GM23338 (cell line): ENCODE measurements at regions not wholly inside any gene's neighbourhood (a gene's known extent, or its start where the extent isn't known, plus 50 kb on each side); places are given as distances from the start of the nearest gene placed in this dataset.

Source experiments
- ATAC-seq: fragments of 200-7000 bp; cut with Tn5 transposase; 3 replicates; pipeline ENCODE4 v1.9.1; 2020
- DNase-seq: peaks from one replicate; pipeline ENCODE4 v3.0.0-alpha.2; 2015; ENCODE audit warnings: low spot score
- H2AFZ ChIP-seq: fragments of 200-600 bp; sonication (generic); 2 replicates; pipeline ENCODE4 v1.8.0; 2016; ENCODE audit warnings: antibody characterized with exemption, mild to moderate bottlenecking, moderate library complexity
- H3F3A ChIP-seq: fragments of 200-600 bp; sonication (generic); replicated peaks from 2 replicates; pipeline ENCODE4 v1.8.0; 2017; ENCODE audit warnings: antibody characterized with exemption, mixed run types, low read depth
- H3K27ac ChIP-seq: fragments of 200-600 bp; sonication (generic); 2 replicates; pipeline ENCODE4 v1.6.1; 2016; ENCODE audit warnings: low read depth
- H3K27me3 ChIP-seq: fragments of 200-600 bp; sonication (generic); 2 replicates; pipeline ENCODE4 v1.8.0; 2016; ENCODE audit warnings: mild to moderate bottlenecking, mixed run types, moderate library complexity; ENCODE audit not compliant: insufficient read depth
- H3K36me3 ChIP-seq: fragments of 200-600 bp; sonication (generic); 2 replicates; pipeline ENCODE4 v1.8.0; 2016; ENCODE audit warnings: mild to moderate bottlenecking; ENCODE audit not compliant: insufficient read depth
- H3K4me1 ChIP-seq: fragments of 200-600 bp; sonication (generic); 2 replicates; pipeline ENCODE4 v1.8.0; 2016; ENCODE audit warnings: mild to moderate bottlenecking, moderate library complexity; ENCODE audit not compliant: insufficient read depth
- H3K4me2 ChIP-seq: fragments of 200-600 bp; sonication (generic); 2 replicates; pipeline ENCODE4 v1.7.1; 2017; ENCODE audit warnings: mixed run types
- H3K4me3 ChIP-seq: fragments of 200-600 bp; sonication (generic); 2 replicates; pipeline ENCODE4 v1.6.1; 2016; ENCODE audit warnings: mixed run types
- H3K79me2 ChIP-seq: fragments of 200-600 bp; sonication (generic); replicated peaks from 2 replicates; pipeline ENCODE4 v1.8.0; 2017; ENCODE audit warnings: mild to moderate bottlenecking; ENCODE audit not compliant: insufficient read depth
- H3K9me2 ChIP-seq: fragments of 200-600 bp; sonication (generic); 2 replicates; pipeline ENCODE4 v1.8.0; 2017; ENCODE audit not compliant: insufficient read depth
- H4K20me1 ChIP-seq: fragments of 200-600 bp; sonication (generic); replicated peaks from 2 replicates; pipeline ENCODE4 v1.8.0; 2017; ENCODE audit warnings: mild to moderate bottlenecking; ENCODE audit not compliant: insufficient read depth
- H3K27ac Mint-ChIP-seq: 2 replicates; pipeline ENCODE4 v1.8.0; 2020; ENCODE audit warnings: inconsistent platforms, mild to moderate bottlenecking, moderate library complexity, mixed read lengths
- H3K27me3 Mint-ChIP-seq: 3 replicates; pipeline ENCODE4 v1.8.0; 2022; ENCODE audit warnings: low read depth, mild to moderate bottlenecking, moderate library complexity, mixed read lengths, inconsistent platforms; ENCODE audit not compliant: insufficient read depth, poor library complexity
- H3K36me3 Mint-ChIP-seq: 3 replicates; pipeline ENCODE4 v1.8.0; 2021; ENCODE audit warnings: low read depth, mild to moderate bottlenecking, inconsistent platforms, moderate library complexity, mixed read lengths
- H3K4me1 Mint-ChIP-seq: 3 replicates; pipeline ENCODE4 v1.8.0; 2020; ENCODE audit warnings: mild to moderate bottlenecking, inconsistent platforms, mixed read lengths
- H3K4me3 Mint-ChIP-seq: 3 replicates; pipeline ENCODE4 v1.8.0; 2021; ENCODE audit warnings: moderate library complexity, mild to moderate bottlenecking, inconsistent platforms, mixed read lengths
- H3K9me3 Mint-ChIP-seq: 3 replicates; pipeline ENCODE4 v1.8.0; 2020; ENCODE audit warnings: moderate library complexity, mild to moderate bottlenecking, inconsistent platforms, mixed read lengths
- EZH2 ChIP-seq: fragments of 200-600 bp; sonication (generic); IDR thresholded peaks from one replicate; pipeline ENCODE4 v1.8.0; 2017; ENCODE audit warnings: antibody characterized with exemption, mild to moderate bottlenecking, low read depth; ENCODE audit not compliant: unreplicated experiment
- EZH2phosphoT487 ChIP-seq: fragments of 200-600 bp; sonication (generic); IDR thresholded peaks from one replicate; pipeline ENCODE4 v1.8.1; 2018; ENCODE audit warnings: antibody characterized with exemption; ENCODE audit not compliant: unreplicated experiment
- NANOG ChIP-seq: IDR thresholded peaks from 2 replicates; pipeline ENCODE4 v1.6.1; 2016; ENCODE audit warnings: antibody characterized with exemption, borderline replicate concordance
- POLR2AphosphoS5 ChIP-seq: IDR thresholded peaks from 2 replicates; pipeline ENCODE4 v1.6.1; 2016; ENCODE audit warnings: antibody characterized with exemption, low read depth
- ZNF114 ChIP-seq: fragments of 250-450 bp; sonication (Bioruptor Pico); IDR thresholded peaks from 2 replicates; pipeline ENCODE4 v1.5.0; 2020; ENCODE audit warnings: mild to moderate bottlenecking, moderate library complexity
- ZNF331 ChIP-seq: fragments of 250-450 bp; sonication (Bioruptor Pico); IDR thresholded peaks from 2 replicates; pipeline ENCODE4 v1.5.0; 2020; ENCODE audit warnings: low read depth, mild to moderate bottlenecking, moderate library complexity
- TF ChIP-seq, protein P1 (sequence below): IDR thresholded peaks from one replicate; pipeline ENCODE4 v1.6.1; 2018; ENCODE audit warnings: antibody characterized with exemption; ENCODE audit not compliant: unreplicated experiment
- TF ChIP-seq, protein P2 (sequence below): fragments of 250-450 bp; sonication (Bioruptor Pico); IDR thresholded peaks from 2 replicates; pipeline ENCODE4 v1.5.0; 2020; ENCODE audit warnings: mild to moderate bottlenecking, moderate library complexity
- TF ChIP-seq, protein P3 (sequence below), 2 experiments: fragments of 200-600 bp in 1 of 2; sonication (generic) in 1 of 2; conservative IDR thresholded peaks; 2 replicates each; pipeline versions ENCODE4 v1.5.1 to v1.6.1; 2016 to 2017; ENCODE audit warnings: antibody characterized with exemption in 2 of 2, low read depth in 2 of 2, mild to moderate bottlenecking in 2 of 2, moderate library complexity in 1 of 2

DNA sequence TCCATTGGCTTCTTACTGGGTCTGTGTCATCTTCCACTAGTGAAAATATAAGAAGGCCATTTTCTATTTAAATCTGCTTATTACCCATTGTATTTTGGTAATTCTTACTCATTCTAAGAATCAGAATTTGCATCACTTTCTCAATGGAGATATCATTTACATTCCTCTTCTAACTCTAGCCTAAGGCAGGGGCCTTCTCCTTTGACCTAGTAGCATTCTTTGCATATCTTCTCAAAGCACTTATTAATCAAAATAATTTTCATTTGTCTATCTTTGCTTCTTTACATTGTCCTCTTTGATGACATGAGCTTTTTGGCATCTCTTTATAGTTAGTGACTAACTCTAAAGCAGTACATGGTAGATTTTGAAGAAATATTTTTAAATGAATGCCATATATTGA lies 400.9 kb upstream of the SEMA3D start (continued):
- TF ChIP-seq, protein P1, sequence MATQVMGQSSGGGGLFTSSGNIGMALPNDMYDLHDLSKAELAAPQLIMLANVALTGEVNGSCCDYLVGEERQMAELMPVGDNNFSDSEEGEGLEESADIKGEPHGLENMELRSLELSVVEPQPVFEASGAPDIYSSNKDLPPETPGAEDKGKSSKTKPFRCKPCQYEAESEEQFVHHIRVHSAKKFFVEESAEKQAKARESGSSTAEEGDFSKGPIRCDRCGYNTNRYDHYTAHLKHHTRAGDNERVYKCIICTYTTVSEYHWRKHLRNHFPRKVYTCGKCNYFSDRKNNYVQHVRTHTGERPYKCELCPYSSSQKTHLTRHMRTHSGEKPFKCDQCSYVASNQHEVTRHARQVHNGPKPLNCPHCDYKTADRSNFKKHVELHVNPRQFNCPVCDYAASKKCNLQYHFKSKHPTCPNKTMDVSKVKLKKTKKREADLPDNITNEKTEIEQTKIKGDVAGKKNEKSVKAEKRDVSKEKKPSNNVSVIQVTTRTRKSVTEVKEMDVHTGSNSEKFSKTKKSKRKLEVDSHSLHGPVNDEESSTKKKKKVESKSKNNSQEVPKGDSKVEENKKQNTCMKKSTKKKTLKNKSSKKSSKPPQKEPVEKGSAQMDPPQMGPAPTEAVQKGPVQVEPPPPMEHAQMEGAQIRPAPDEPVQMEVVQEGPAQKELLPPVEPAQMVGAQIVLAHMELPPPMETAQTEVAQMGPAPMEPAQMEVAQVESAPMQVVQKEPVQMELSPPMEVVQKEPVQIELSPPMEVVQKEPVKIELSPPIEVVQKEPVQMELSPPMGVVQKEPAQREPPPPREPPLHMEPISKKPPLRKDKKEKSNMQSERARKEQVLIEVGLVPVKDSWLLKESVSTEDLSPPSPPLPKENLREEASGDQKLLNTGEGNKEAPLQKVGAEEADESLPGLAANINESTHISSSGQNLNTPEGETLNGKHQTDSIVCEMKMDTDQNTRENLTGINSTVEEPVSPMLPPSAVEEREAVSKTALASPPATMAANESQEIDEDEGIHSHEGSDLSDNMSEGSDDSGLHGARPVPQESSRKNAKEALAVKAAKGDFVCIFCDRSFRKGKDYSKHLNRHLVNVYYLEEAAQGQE: no peak

DNA sequence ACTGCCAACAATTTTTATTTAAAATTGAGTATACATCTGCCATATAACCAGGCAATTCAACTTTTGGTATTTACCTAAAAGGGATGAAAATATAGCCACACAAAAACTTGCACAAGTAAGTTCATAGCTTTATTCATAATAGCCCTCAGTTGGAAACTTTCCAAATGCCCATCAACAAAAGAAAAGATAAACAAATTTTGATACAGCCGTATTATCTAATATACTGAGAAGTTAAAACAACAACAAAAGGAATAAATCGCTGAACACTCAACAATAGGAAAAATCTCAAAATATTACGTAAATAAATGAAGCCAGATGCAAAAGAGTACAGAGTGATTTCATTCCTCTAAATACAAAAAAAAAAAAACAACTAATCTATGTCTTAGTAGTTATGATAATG lies 399.2 kb upstream of the SEMA3D start:
- no peak overlapping the region for H2AFZ ChIP-seq
- no peaks in the 10 kb centered on the region for H3K4me1 ChIP-seq
- ATAC-seq (no peak), DNase-seq (no peak)
- peaks cover under 1% of the 10 kb centered on the region for H3K27me3 Mint-ChIP-seq
- H3K4me1 Mint-ChIP-seq: no peaks in the 10 kb centered on the region
- no peaks in the 10 kb centered on the region for H3K36me3 Mint-ChIP-seq
- no peak overlapping the region for H3K4me3 Mint-ChIP-seq
- no peak overlapping the region for H3K4me3 ChIP-seq
- H4K20me1 ChIP-seq: no peaks in the 10 kb centered on the region
- no peak overlapping the region for H3K4me2 ChIP-seq
- no peaks in the 10 kb centered on the region for H3F3A ChIP-seq
- no peaks in the 10 kb centered on the region for H3K9me2 ChIP-seq
- no peaks in the 10 kb centered on the region for H3K36me3 ChIP-seq
- no peak overlapping the region for H3K27ac Mint-ChIP-seq
- H3K27me3 ChIP-seq: no peaks in the 10 kb centered on the region
- no peaks in the 10 kb centered on the region for H3K9me3 Mint-ChIP-seq
- H3K79me2 ChIP-seq: no peaks in the 10 kb centered on the region
- H3K27ac ChIP-seq: no peak overlapping the region
- TF ChIP-seq ZNF114 (CRISPR knock-in tag) (no peak), POLR2AphosphoS5 (no peak), EZH2phosphoT487 (no peak), NANOG (no peak), EZH2 (no peak), ZNF331 (CRISPR knock-in tag) (no peak)
- TF ChIP-seq, protein P2, sequence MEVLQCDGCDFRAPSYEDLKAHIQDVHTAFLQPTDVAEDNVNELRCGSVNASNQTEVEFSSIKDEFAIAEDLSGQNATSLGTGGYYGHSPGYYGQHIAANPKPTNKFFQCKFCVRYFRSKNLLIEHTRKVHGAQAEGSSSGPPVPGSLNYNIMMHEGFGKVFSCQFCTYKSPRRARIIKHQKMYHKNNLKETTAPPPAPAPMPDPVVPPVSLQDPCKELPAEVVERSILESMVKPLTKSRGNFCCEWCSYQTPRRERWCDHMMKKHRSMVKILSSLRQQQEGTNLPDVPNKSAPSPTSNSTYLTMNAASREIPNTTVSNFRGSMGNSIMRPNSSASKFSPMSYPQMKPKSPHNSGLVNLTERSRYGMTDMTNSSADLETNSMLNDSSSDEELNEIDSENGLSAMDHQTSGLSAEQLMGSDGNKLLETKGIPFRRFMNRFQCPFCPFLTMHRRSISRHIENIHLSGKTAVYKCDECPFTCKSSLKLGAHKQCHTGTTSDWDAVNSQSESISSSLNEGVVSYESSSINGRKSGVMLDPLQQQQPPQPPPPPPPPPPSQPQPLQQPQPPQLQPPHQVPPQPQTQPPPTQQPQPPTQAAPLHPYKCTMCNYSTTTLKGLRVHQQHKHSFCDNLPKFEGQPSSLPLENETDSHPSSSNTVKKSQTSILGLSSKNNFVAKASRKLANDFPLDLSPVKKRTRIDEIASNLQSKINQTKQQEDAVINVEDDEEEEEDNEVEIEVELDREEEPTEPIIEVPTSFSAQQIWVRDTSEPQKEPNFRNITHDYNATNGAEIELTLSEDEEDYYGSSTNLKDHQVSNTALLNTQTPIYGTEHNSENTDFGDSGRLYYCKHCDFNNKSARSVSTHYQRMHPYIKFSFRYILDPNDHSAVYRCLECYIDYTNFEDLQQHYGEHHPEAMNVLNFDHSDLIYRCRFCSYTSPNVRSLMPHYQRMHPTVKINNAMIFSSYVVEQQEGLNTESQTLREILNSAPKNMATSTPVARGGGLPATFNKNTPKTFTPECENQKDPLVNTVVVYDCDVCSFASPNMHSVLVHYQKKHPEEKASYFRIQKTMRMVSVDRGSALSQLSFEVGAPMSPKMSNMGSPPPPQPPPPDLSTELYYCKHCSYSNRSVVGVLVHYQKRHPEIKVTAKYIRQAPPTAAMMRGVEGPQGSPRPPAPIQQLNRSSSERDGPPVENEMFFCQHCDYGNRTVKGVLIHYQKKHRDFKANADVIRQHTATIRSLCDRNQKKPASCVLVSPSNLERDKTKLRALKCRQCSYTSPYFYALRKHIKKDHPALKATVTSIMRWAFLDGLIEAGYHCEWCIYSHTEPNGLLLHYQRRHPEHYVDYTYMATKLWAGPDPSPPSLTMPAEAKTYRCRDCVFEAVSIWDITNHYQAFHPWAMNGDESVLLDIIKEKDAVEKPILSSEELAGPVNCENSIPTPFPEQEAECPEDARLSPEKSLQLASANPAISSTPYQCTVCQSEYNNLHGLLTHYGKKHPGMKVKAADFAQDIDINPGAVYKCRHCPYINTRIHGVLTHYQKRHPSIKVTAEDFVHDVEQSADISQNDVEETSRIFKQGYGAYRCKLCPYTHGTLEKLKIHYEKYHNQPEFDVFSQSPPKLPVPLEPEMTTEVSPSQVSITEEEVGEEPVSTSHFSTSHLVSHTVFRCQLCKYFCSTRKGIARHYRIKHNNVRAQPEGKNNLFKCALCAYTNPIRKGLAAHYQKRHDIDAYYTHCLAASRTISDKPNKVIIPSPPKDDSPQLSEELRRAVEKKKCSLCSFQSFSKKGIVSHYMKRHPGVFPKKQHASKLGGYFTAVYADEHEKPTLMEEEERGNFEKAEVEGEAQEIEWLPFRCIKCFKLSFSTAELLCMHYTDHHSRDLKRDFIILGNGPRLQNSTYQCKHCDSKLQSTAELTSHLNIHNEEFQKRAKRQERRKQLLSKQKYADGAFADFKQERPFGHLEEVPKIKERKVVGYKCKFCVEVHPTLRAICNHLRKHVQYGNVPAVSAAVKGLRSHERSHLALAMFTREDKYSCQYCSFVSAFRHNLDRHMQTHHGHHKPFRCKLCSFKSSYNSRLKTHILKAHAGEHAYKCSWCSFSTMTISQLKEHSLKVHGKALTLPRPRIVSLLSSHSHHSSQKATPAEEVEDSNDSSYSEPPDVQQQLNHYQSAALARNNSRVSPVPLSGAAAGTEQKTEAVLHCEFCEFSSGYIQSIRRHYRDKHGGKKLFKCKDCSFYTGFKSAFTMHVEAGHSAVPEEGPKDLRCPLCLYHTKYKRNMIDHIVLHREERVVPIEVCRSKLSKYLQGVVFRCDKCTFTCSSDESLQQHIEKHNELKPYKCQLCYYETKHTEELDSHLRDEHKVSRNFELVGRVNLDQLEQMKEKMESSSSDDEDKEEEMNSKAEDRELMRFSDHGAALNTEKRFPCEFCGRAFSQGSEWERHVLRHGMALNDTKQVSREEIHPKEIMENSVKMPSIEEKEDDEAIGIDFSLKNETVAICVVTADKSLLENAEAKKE (CRISPR knock-in tag): no peak
- TF ChIP-seq, protein P1: no peak
- TF ChIP-seq, protein P3, sequence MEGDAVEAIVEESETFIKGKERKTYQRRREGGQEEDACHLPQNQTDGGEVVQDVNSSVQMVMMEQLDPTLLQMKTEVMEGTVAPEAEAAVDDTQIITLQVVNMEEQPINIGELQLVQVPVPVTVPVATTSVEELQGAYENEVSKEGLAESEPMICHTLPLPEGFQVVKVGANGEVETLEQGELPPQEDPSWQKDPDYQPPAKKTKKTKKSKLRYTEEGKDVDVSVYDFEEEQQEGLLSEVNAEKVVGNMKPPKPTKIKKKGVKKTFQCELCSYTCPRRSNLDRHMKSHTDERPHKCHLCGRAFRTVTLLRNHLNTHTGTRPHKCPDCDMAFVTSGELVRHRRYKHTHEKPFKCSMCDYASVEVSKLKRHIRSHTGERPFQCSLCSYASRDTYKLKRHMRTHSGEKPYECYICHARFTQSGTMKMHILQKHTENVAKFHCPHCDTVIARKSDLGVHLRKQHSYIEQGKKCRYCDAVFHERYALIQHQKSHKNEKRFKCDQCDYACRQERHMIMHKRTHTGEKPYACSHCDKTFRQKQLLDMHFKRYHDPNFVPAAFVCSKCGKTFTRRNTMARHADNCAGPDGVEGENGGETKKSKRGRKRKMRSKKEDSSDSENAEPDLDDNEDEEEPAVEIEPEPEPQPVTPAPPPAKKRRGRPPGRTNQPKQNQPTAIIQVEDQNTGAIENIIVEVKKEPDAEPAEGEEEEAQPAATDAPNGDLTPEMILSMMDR (conservative IDR thresholded peaks at IDR 0.05; ENCODE audit: low read depth in 2 of 2): no peak
